Adipocyte (in vitro differentiated cells): ENCODE measurements at regions not wholly inside any gene's neighbourhood (a gene's known extent, or its start where the extent isn't known, plus 50 kb on each side); places are given as distances from the start of the nearest gene placed in this dataset.

Source experiments
- DNase-seq: peaks from one replicate; pipeline ENCODE4 v3.0.0-alpha.2; 2015; ENCODE audit warnings: low read depth
- H3K27me3 ChIP-seq: replicated peaks from 2 replicates; pipeline ENCODE4 v1.7.0; 2013; ENCODE audit warnings: mild to moderate bottlenecking, low read length, moderate library complexity; ENCODE audit not compliant: control insufficient read depth, insufficient read depth
- H3K36me3 ChIP-seq: 2 replicates; pipeline ENCODE4 v1.7.0; 2013; ENCODE audit warnings: low read length, mild to moderate bottlenecking, moderate library complexity; ENCODE audit not compliant: control insufficient read depth, insufficient read depth, severe bottlenecking
- H3K4me1 ChIP-seq: 2 replicates; pipeline ENCODE4 v1.7.0; 2013; ENCODE audit warnings: mild to moderate bottlenecking, low read length, moderate library complexity; ENCODE audit not compliant: control insufficient read depth, insufficient read depth
- H3K4me3 ChIP-seq: 2 replicates; pipeline ENCODE4 v1.7.0; 2013; ENCODE audit warnings: mild to moderate bottlenecking, low read length, moderate library complexity
- H3K9ac ChIP-seq: 2 replicates; pipeline ENCODE4 v1.7.0; 2013; ENCODE audit warnings: mild to moderate bottlenecking, low read length, moderate library complexity
- H3K9me3 ChIP-seq: 2 replicates; pipeline ENCODE4 v1.7.0; 2013; ENCODE audit warnings: mild to moderate bottlenecking, low read length, moderate library complexity; ENCODE audit not compliant: control insufficient read depth

DNA sequence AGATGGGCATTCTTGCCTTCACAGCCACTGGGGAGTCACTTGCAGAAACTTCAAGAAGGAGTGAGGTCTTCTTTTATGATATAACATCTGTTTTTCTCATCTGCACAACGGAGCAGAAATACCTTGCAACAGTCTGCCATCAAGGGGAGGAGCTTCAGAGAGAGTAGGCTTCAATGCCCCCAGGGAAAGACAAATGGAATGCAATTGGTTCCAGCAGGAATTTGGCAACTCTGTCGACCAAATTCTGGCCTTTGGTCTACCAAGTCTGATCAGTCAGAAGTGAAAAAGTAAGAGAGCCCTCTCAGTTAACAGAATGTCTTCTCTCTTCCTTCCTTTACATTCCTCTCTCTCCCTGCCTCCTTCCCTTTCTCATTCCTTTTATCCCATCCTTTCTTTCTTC, 229.3 kb downstream of the IDS start:
- H3K4me1 ChIP-seq, result peaks cover 23% of the 10 kb centered on the region
- H3K4me3 ChIP-seq, result no peak overlapping the region
- H3K27me3 ChIP-seq, result peaks cover 3% of the 10 kb centered on the region
- no peaks in the 10 kb centered on the region for H3K36me3 ChIP-seq
- no peak for DNase-seq
- peak overlapping the region; percentile 17 for H3K9ac ChIP-seq
- peaks cover 7% of the 10 kb centered on the region for H3K9me3 ChIP-seq

DNA sequence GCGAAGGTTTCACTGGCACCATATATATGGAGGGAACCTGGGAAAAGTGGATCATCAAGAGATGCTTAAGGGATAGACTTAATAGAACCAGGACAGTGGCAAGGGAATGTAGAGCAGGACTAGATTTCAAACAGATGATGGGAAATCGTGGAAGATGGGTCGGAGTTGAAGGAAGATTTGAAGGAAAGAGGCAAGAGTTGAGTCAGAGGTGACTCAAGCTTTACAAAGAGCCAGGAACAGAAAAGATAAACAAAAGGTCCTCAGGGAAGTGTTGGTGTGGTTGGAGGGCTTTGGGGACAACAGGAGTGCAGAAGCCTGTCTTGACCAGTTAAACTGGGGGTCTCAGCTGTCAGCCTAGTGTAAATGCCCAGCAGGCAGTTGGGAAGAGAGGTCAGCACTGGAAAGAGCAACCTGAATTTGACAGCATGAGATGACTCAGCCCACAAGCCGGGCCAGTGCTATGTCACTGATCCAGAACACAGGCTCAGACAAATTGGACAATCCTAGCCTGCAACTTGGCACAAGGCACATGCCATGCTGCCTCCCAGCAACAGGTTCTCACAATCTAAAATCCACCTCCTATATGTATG, 230.5 kb downstream of the IDS start:
- Histone ChIP-seq H3K4me3 (no peak overlapping the region), H3K9me3 (peaks cover 6% of the 10 kb centered on the region), H3K9ac (no peak overlapping the region), H3K4me1 (peaks cover 23% of the 10 kb centered on the region), H3K27me3 (peaks cover 3% of the 10 kb centered on the region), H3K36me3 (no peaks in the 10 kb centered on the region)
- no peak for DNase-seq

DNA sequence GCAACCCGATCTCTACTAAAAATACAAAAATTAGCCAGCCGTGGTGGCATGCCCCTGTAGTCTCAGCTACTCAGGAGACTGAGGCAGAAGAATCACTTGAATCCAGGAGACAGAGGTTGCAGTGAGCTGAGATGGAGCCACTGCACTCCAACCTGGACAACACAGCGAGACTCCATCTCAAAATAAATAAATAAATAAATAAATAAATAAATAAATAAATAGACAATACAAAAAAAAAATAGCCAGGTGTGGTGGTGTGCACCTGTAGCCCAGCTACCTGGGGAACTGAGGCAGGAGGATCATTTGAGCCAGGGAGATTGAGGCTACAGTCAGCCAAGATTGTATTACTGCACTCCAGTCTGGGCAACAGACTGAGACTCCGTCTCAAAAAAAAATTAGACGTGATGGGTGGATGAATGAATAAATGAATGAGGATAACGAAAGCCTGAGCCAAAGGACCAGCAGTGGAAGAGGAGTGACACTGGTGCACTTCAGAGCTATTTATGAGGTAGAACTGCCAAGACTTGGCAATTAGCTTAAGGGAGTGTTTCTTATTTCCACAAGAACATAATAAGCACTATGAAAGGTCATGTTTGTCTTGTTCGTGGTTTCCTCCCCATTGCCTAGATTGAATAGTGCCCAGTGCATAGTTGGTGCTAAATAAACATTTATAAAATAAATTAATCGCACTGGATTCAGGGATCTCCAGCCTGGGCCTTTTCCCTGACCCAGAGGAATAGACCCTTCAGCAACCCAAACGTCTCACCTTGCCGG, 232.2 kb downstream of the IDS start:
- Histone ChIP-seq H3K9me3 (no peaks in the 10 kb centered on the region), H3K27me3 (no peaks in the 10 kb centered on the region), H3K4me3 (no peak overlapping the region), H3K9ac (no peak overlapping the region), H3K4me1 (peaks cover 25% of the 10 kb centered on the region), H3K36me3 (no peaks in the 10 kb centered on the region)
- DNase-seq, result no peak

DNA sequence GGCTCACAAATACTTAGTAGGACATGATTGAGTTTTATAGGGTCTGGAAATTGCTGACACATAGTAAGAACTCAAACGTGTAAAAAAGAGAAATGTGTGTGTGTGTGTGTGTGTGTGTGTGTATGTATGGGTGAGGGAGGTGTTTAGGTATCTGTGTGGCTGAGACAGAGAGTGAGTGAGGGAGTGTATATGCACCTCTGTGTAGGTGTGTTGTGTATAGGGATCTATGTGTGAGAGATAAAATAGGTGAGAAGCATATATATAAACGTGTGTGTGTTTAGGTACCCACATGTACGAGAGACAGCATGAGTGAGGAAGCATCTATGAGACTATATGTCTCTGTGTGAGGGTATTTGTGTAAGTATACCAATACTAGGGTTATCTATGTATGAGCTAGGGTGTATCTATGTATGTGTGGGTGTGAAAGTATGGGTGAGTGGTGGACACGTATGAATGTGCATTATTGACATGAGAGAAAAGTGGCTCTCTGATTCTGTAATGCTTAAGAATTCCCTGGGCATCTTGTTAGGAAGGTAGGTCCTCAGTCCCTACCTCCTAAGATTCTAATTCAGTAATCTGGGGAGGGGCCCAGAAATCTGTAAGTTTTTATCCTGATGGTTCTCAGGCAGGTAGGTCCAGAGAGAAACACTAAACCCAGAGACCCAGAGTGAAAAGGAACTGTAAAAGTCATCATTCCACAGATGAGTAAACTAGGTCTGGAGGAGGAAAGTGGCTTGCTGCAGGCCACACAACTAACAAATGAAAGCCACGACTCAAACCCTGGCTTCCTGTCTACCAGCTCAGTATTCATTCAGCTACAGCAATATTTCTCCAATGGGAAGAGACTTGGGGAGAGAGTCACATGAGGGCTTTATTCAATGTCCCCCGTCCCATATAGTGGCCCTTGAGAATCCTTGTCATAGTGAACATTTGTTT, 237.0 kb downstream of the IDS start:
- Histone ChIP-seq H3K9ac (no peak overlapping the region), H3K4me1 (peaks cover 6% of the 10 kb centered on the region), H3K9me3 (peaks cover 11% of the 10 kb centered on the region), H3K4me3 (no peak overlapping the region), H3K27me3 (no peaks in the 10 kb centered on the region), H3K36me3 (no peaks in the 10 kb centered on the region)
- no peak for DNase-seq

DNA sequence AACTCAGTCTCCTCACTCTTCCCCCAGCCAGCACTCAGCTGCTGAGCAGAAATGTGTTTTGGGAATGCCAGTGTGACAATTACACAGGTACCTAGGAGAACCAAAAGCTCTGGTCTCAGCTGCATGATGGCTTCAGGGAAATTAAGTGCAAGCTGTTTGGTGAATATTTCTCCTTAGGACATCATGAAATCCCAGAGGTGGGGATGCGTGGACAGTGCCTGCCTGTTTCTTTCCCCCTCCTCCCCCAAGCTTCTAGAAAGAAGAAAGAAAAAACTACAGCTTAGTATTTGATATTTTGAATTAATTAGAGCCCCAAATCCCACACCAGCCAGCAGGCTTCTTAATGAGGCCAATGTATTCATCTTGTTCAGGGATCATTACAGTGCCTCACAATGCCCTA, 243.0 kb downstream of the IDS start:
- no peak overlapping the region for H3K9ac ChIP-seq
- H3K9me3 ChIP-seq, result peaks cover 11% of the 10 kb centered on the region
- H3K27me3 ChIP-seq, result no peaks in the 10 kb centered on the region
- no peaks in the 10 kb centered on the region for H3K4me1 ChIP-seq
- no peaks in the 10 kb centered on the region for H3K36me3 ChIP-seq
- H3K4me3 ChIP-seq, result no peak overlapping the region
- no peak for DNase-seq

DNA sequence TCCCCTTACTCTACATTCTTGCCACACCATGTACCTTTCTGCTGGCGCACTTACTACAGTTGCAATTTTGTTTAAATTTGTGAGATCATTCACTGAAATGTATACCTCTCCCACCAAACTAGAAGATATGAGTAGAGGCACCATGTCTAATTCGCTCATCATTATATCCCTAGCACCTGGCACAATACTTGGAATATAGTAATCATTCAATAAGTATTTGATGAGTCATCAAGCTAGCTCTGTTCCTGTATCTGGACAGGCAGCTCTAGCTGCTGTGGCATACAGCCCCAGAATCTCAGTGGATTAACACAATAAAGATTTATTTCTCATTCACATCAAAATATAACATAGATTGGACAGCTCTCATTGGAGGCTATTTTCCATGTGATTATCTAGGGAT, 245.9 kb downstream of the IDS start:
- Histone ChIP-seq H3K9ac (no peak overlapping the region), H3K4me1 (no peaks in the 10 kb centered on the region), H3K4me3 (no peak overlapping the region), H3K27me3 (no peaks in the 10 kb centered on the region), H3K36me3 (no peaks in the 10 kb centered on the region), H3K9me3 (peaks cover 3% of the 10 kb centered on the region)
- no peak for DNase-seq

DNA sequence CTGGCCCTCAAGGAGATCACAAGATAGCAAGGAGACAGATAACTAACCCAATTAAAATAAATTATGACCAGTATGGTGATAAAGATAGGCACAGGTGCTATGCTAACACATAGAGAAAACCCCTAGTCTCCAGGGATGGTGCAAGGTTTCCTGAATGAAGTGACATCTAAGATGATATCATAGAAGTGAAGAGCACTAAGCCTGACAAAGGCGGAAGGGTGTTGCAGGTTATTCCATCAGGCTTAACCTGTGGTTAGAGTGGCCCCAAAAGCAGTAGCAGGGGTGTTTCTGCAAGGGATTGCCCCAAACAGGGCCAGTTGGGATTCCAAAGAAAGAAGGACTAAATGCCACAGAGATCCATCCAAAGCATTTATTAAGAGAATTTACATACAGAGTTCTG, 249.2 kb downstream of the IDS start:
- no peak for DNase-seq
- peaks cover 15% of the 10 kb centered on the region for H3K4me1 ChIP-seq
- no peaks in the 10 kb centered on the region for H3K9me3 ChIP-seq
- H3K27me3 ChIP-seq, result no peaks in the 10 kb centered on the region
- H3K4me3 ChIP-seq, result no peak overlapping the region
- no peaks in the 10 kb centered on the region for H3K36me3 ChIP-seq
- H3K9ac ChIP-seq, result no peak overlapping the region

DNA sequence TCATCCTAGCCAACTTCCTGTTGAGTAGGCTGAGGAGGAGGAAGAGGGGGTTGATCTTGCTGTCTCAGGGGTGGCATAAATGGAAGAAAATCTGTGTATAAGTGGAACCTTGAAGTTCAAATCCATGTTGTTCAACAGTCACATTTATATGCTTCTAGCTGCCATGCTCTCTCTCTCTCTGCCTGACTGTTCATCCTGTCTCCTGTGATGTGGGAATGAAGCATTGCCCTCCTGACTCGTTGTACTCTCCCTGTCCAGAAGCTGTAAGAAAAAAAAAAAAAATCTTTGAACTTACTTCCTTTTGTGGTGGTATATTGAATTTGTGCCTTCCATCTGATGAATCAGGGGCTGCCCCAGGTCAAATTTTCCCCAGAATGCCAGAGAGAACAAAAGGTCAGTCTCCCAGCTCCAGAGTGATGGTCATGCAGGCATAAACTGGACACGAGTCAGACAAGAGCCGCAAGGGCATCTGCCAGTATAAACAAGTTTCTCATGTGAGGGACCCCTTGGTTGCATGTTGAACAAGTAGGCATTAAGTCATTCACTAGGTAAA, 257.0 kb downstream of the IDS start:
- DNase-seq, result no peak
- Histone ChIP-seq H3K36me3 (no peaks in the 10 kb centered on the region), H3K9me3 (peaks cover 2% of the 10 kb centered on the region), H3K27me3 (no peaks in the 10 kb centered on the region), H3K4me3 (no peak overlapping the region), H3K4me1 (peaks cover 13% of the 10 kb centered on the region), H3K9ac (no peak overlapping the region)

DNA sequence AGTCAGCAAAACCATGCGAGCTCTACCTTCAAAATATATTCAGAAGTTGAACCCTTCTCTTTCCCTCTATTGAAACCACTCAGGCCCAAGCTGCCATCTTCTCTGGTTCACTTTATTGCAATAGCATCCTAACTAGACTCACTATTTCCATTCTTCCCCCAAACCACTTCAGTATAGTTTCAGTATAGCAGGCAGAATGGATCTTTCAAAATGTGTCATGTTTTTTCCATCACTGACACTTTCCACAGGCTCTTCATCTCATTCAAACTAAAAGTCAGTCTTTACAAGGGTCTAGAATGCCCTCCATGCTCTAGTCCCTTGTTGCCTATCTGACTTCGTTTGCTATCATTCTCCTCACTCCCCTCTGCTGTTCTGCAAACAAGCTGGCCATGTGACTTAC, 274.4 kb downstream of the IDS start:
- Histone ChIP-seq H3K36me3 (no peaks in the 10 kb centered on the region), H3K27me3 (no peaks in the 10 kb centered on the region), H3K9me3 (peaks cover 18% of the 10 kb centered on the region), H3K4me3 (no peak overlapping the region), H3K9ac (no peak overlapping the region), H3K4me1 (no peaks in the 10 kb centered on the region)
- no peak for DNase-seq

DNA sequence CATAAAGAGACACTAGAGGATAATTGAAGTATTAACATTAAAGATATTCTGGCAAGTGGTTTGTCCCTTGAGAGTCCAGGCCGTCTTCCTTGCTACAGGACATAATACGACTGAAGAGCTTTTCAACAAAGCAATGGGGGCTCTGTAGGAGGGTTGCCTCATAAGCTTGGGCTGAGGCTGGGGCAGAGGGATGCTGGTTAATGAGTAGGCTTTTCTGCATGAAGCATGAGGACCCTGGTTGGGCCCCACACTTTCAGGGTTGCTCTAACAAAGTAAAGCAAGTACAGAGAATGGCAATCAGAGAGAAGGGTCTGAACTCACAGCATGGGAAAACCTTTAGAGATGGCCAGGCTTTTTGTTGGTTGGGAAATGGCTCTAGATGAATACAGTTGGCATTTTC, 281.3 kb downstream of the IDS start:
- Histone ChIP-seq H3K9me3 (peaks cover 16% of the 10 kb centered on the region), H3K4me3 (no peak overlapping the region), H3K9ac (no peak overlapping the region), H3K4me1 (no peaks in the 10 kb centered on the region), H3K36me3 (no peaks in the 10 kb centered on the region), H3K27me3 (no peaks in the 10 kb centered on the region)
- DNase-seq, result no peak

DNA sequence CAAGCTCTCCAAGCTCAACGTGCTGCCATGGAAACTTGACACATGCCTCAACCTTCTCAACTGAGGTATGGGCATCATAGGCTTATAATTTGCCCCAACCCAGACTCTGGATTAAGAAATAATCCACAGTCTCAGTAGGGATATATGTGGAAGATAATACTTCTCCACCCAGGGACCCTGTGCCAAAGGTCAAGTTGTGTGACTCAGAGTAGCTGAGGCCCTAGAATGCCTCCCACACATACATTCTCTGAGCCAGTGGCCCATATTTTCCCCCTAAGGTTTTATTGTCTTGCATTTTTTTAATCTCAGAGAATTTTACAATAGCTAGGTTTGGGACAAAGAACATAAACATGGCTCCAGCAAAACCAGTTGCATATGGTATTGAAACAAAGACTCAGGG, 283.1 kb downstream of the IDS start:
- DNase-seq, result no peak
- Histone ChIP-seq H3K27me3 (no peaks in the 10 kb centered on the region), H3K4me3 (no peak overlapping the region), H3K9me3 (peaks cover under 1% of the 10 kb centered on the region), H3K36me3 (no peaks in the 10 kb centered on the region), H3K9ac (no peak overlapping the region), H3K4me1 (no peaks in the 10 kb centered on the region)
